CD4-positive, alpha-beta T cell (primary cell): ENCODE measurements at regions not wholly inside any gene's neighbourhood (a gene's known extent, or its start where the extent isn't known, plus 50 kb on each side); places are given as distances from the start of the nearest gene placed in this dataset.

ENCODE experiments used
- ATAC-seq: fragments of 200-7000 bp; cut with Tn5 transposase; one replicate; pipeline ENCODE4 v1.10.0; 2022; ENCODE audit warnings: mild to moderate bottlenecking; ENCODE audit not compliant: poor library complexity
- CTCF ChIA-PET: fragments of 350-600 bp; sonication (Branson Sonifier 250); formaldehyde crosslinking; loops from one replicate; lab custom pipeline; 2021; ENCODE audit warnings: antibody characterized with exemption, inconsistent platforms; lab: Charles Lee
- POLR2A ChIA-PET: fragments of 350-600 bp; sonication (Branson Sonifier 250); formaldehyde crosslinking; loops from one replicate; lab custom pipeline; 2021; ENCODE audit warnings: antibody characterized with exemption, inconsistent platforms; lab: Charles Lee
- DNase-seq, 14 experiments: peaks; one replicate each; pipeline ENCODE4 v3.0.0-alpha.2; 2013 to 2020; ENCODE audit warnings: mixed read lengths in 2 of 14
- H3K27ac ChIP-seq, 2 donors: one replicate each; pipeline versions ENCODE4 v1.5.1 to v1.7.0; 2013; ENCODE audit warnings: low read length in 2 of 2, low read depth in 1 of 2, mild to moderate bottlenecking in 1 of 2
- H3K27me3 ChIP-seq, 2 experiments: 1 replicate in 1 of 2; 2 replicates in 1 of 2; pipeline versions ENCODE4 v1.6.1 to v1.7.0; 2013; ENCODE audit warnings: low read length in 2 of 2, control low read depth in 1 of 2, mild to moderate bottlenecking in 1 of 2, moderate library complexity in 1 of 2; ENCODE audit not compliant: insufficient read depth in 2 of 2, control insufficient read depth in 1 of 2
- H3K36me3 ChIP-seq: one replicate; pipeline ENCODE4 v1.6.1; 2013; ENCODE audit warnings: low read length, control low read depth; ENCODE audit not compliant: insufficient read depth
- H3K4me1 ChIP-seq: one replicate; pipeline ENCODE4 v1.6.1; 2013; ENCODE audit warnings: low read length, control low read depth; ENCODE audit not compliant: insufficient read depth
- H3K4me3 ChIP-seq: one replicate; pipeline ENCODE4 v1.5.1; 2013; ENCODE audit warnings: mild to moderate bottlenecking, low read length, moderate library complexity
- H3K9me3 ChIP-seq, 2 experiments: 1 replicate in 1 of 2; 2 replicates in 1 of 2; pipeline versions ENCODE4 v1.6.1 to v1.7.0; 2013; ENCODE audit warnings: low read length in 2 of 2, mild to moderate bottlenecking in 2 of 2, control low read depth in 1 of 2, moderate library complexity in 1 of 2; ENCODE audit not compliant: control insufficient read depth in 1 of 2, insufficient read depth in 1 of 2
- H3K27ac Mint-ChIP-seq: one replicate; pipeline ENCODE4 v1.8.0; 2020; ENCODE audit warnings: mixed read lengths
- H3K27me3 Mint-ChIP-seq: one replicate; pipeline ENCODE4 v1.8.0; 2021; ENCODE audit warnings: mixed read lengths
- H3K36me3 Mint-ChIP-seq: one replicate; pipeline ENCODE4 v1.8.0; 2021; ENCODE audit warnings: low read depth, mixed read lengths
- H3K4me1 Mint-ChIP-seq: one replicate; pipeline ENCODE4 v1.8.0; 2021; ENCODE audit warnings: low read depth, mixed read lengths
- H3K4me3 Mint-ChIP-seq: one replicate; pipeline ENCODE4 v1.8.0; 2020; ENCODE audit warnings: mild to moderate bottlenecking, mixed read lengths
- H3K9me3 Mint-ChIP-seq: one replicate; pipeline ENCODE4 v1.8.0; 2020; ENCODE audit warnings: mixed read lengths
- CTCF ChIP-seq: fragments of 200-600 bp; IDR thresholded peaks from one replicate; pipeline ENCODE4 v1.8.0; 2022; ENCODE audit warnings: antibody characterized with exemption, mild to moderate bottlenecking
- intact Hi-C, 2 experiments: fragments of 100-400 bp; cut with DNase I in 1 of 2; cut with micrococcal nuclease in 1 of 2; formaldehyde crosslinking; loops; one replicate each; pipeline versions ENCODE4 v1.15.1 to v1.9.0; 2023 to 2025; cut with DNase I, micrococcal nuclease

GRCh38 chr2:53452400-53452799, 315.2 kb upstream of the CHAC2 start:
- no peaks in the 10 kb centered on the region for H3K9me3 Mint-ChIP-seq
- H3K9me3 ChIP-seq: peaks cover 0 to 4% of the 10 kb centered on the region in 2 experiments

GRCh38 chr2:53450923-53451322, 316.7 kb upstream of the CHAC2 start:
- ChIA-PET CTCF (no interaction called here), POLR2A (no interaction called here)
- no peak for ATAC-seq
- Mint-ChIP-seq H3K4me3 (no peak overlapping the region), H3K9me3 (no peaks in the 10 kb centered on the region), H3K27me3 (no peaks in the 10 kb centered on the region), H3K27ac (no peak overlapping the region), H3K36me3 (no peaks in the 10 kb centered on the region), H3K4me1 (no peaks in the 10 kb centered on the region)
- Histone ChIP-seq H3K4me1 (no peaks in the 10 kb centered on the region), H3K36me3 (no peaks in the 10 kb centered on the region), H3K27ac (no peak overlapping the region), H3K4me3 (no peak overlapping the region), H3K27me3 (no peaks in the 10 kb centered on the region), H3K9me3 (peaks cover 0 to 4% of the 10 kb centered on the region in 2 experiments)
- DNase-seq: no peak
- intact Hi-C loops: no loop called here
- TF ChIP-seq CTCF: no peak

More at GRCh38 chr2:53452400-53452799, 315.2 kb upstream of the CHAC2 start:
- Histone ChIP-seq H3K36me3 (no peaks in the 10 kb centered on the region), H3K27me3 (no peaks in the 10 kb centered on the region), H3K4me1 (no peaks in the 10 kb centered on the region), H3K4me3 (no peak overlapping the region), H3K27ac (no peak overlapping the region)
- intact Hi-C loops: no loop called here
- no peaks in the 10 kb centered on the region for H3K36me3 Mint-ChIP-seq
- no peak for DNase-seq
- no peaks in the 10 kb centered on the region for H3K27me3 Mint-ChIP-seq
- POLR2A ChIA-PET: no interaction called here
- TF ChIP-seq CTCF: no peak
- H3K4me1 Mint-ChIP-seq: no peaks in the 10 kb centered on the region
- H3K27ac Mint-ChIP-seq: no peak overlapping the region
- H3K4me3 Mint-ChIP-seq: no peak overlapping the region
- CTCF ChIA-PET: no interaction called here
- ATAC-seq: no peak

- no peak for ATAC-seq
- no peaks in the 10 kb centered on the region for H3K27me3 ChIP-seq
- no peak overlapping the region for H3K4me3 ChIP-seq
- CTCF ChIA-PET: no interaction called here
- no peak for TF ChIP-seq CTCF
- intact Hi-C loops: no loop called here
- Mint-ChIP-seq H3K27ac (no peak overlapping the region), H3K36me3 (no peaks in the 10 kb centered on the region), H3K4me1 (no peaks in the 10 kb centered on the region), H3K4me3 (no peak overlapping the region), H3K27me3 (peaks cover 9% of the 10 kb centered on the region), H3K9me3 (no peaks in the 10 kb centered on the region)
- H3K36me3 ChIP-seq: no peaks in the 10 kb centered on the region
- no peaks in the 10 kb centered on the region for H3K4me1 ChIP-seq
- POLR2A ChIA-PET: no interaction called here
- no peak overlapping the region for H3K27ac ChIP-seq
- DNase-seq: no peak
- H3K9me3 ChIP-seq: no peaks in the 10 kb centered on the region
Observed at GRCh38 chr2:53448591-53448990, 319.0 kb upstream of the CHAC2 start.
